MM.1S (cell line): ENCODE measurements at regions not wholly inside any gene's neighbourhood (a gene's known extent, or its start where the extent isn't known, plus 50 kb on each side); places are given as distances from the start of the nearest gene placed in this dataset.

Experiments
- EZH2 ChIP-seq: fragments of 300-600 bp; sonication (generic); optimal IDR thresholded peaks from 2 replicates; pipeline ENCODE3; 2017; ENCODE audit warnings: low read depth, mild to moderate bottlenecking, antibody characterized with exemption, low read length, mixed read lengths
- TF ChIP-seq, protein P1 (sequence below): fragments of 300-600 bp; sonication (generic); IDR thresholded peaks from 2 replicates; pipeline ENCODE4 v1.5.1; 2016; ENCODE audit warnings: antibody characterized with exemption, low read length, mixed read lengths

GRCh38 chr10:8402576-8402975 is 348.1 kb downstream of the GATA3 start:
- TF ChIP-seq, protein P1, sequence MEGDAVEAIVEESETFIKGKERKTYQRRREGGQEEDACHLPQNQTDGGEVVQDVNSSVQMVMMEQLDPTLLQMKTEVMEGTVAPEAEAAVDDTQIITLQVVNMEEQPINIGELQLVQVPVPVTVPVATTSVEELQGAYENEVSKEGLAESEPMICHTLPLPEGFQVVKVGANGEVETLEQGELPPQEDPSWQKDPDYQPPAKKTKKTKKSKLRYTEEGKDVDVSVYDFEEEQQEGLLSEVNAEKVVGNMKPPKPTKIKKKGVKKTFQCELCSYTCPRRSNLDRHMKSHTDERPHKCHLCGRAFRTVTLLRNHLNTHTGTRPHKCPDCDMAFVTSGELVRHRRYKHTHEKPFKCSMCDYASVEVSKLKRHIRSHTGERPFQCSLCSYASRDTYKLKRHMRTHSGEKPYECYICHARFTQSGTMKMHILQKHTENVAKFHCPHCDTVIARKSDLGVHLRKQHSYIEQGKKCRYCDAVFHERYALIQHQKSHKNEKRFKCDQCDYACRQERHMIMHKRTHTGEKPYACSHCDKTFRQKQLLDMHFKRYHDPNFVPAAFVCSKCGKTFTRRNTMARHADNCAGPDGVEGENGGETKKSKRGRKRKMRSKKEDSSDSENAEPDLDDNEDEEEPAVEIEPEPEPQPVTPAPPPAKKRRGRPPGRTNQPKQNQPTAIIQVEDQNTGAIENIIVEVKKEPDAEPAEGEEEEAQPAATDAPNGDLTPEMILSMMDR: no peak
- TF ChIP-seq EZH2: no peak
